ENCODE measurements at regions not wholly inside any gene's neighbourhood (a gene's known extent, or its start where the extent isn't known, plus 50 kb on each side); places are given as distances from the start of the nearest gene placed in this dataset.

- ChIA-PET POLR2A (no interaction called here), CTCF (no interaction called here)
- DNase-seq (ENCODE audit: low read depth, low spot score), result peak; percentile 73
- H3K36me3 ChIP-seq (ENCODE audit: control insufficient read depth, insufficient read depth, low read length), result no peaks in the 10 kb centered on the region
- H3K4me3 ChIP-seq (ENCODE audit: low read depth in 2 of 2, low read length in 2 of 2), result no peak overlapping the region
- no peaks in the 10 kb centered on the region for H3K4me1 ChIP-seq (ENCODE audit: control insufficient read depth, insufficient read depth, low read length)
- intact Hi-C loops (cut with micrococcal nuclease; ENCODE audit: unreplicated experiment) (no loop called here), in situ Hi-C loops (cut with HindIII; ENCODE audit: low pct_unique_long_range_greater_than_20kb, low sequenced_read_pairs) (no loop called here)
- no peak for TF ChIP-seq TCF7L2 (IDR thresholded peaks at IDR 0.05; ENCODE audit: low read depth, low read length)
- TF ChIP-seq POLR2AphosphoS5 (IDR thresholded peaks at IDR 0.05; ENCODE audit: low read depth, low read length), result no peak
- TF ChIP-seq SIN3A (IDR thresholded peaks at IDR 0.05; ENCODE audit: borderline replicate concordance, insufficient read depth, low read depth, low read length), result no peak
- TF ChIP-seq CTCF (IDR thresholded peaks at IDR 0.05), result no peak
- TF ChIP-seq REST (IDR thresholded peaks at IDR 0.05; ENCODE audit: insufficient read depth in 1 of 2, low read depth in 2 of 2, low read length in 1 of 2), result no peak
- no TSS peak for BruUV-seq (replicated peaks)
- no peak for ATAC-seq
- no peak overlapping the region for H3K27ac ChIP-seq (ENCODE audit: low read length)
- H3K27me3 ChIP-seq (ENCODE audit: control insufficient read depth, insufficient read depth, low read length), result peaks cover 6% of the 10 kb centered on the region; the same call in 1 of the 2 replicates
- peaks cover 5% of the 10 kb centered on the region; the same call in 1 of the 2 replicates for H3K9me3 ChIP-seq (ENCODE audit: control insufficient read depth, insufficient read depth, low read depth, low read length)
Observed at GRCh38 chr6:3592371-3592941, 135.6 kb upstream of the SLC22A23 start.

GRCh38 chr6:3591970-3592369 lies 135.1 kb upstream of the SLC22A23 start:
- ChIA-PET POLR2A (no interaction called here), CTCF (no interaction called here)
- Histone ChIP-seq H3K36me3 (ENCODE audit: control insufficient read depth, insufficient read depth, low read length) (no peaks in the 10 kb centered on the region), H3K27me3 (ENCODE audit: control insufficient read depth, insufficient read depth, low read length) (peaks cover 4% of the 10 kb centered on the region; the same call in 1 of the 2 replicates), H3K4me3 (ENCODE audit: low read depth in 2 of 2, low read length in 2 of 2) (no peak overlapping the region), H3K4me1 (ENCODE audit: control insufficient read depth, insufficient read depth, low read length) (no peaks in the 10 kb centered on the region), H3K9me3 (ENCODE audit: control insufficient read depth, insufficient read depth, low read depth, low read length) (peaks cover 9% of the 10 kb centered on the region; the same call in 1 of the 2 replicates), H3K27ac (ENCODE audit: low read length) (no peak overlapping the region)
- no peak for DNase-seq (ENCODE audit: low read depth, low spot score)
- ATAC-seq, result no peak
- in situ Hi-C loops (cut with HindIII; ENCODE audit: low pct_unique_long_range_greater_than_20kb, low sequenced_read_pairs) (no loop called here), intact Hi-C loops (cut with micrococcal nuclease; ENCODE audit: unreplicated experiment) (no loop called here)
- TF ChIP-seq SIN3A (IDR thresholded peaks at IDR 0.05; ENCODE audit: borderline replicate concordance, insufficient read depth, low read depth, low read length) (no peak), REST (IDR thresholded peaks at IDR 0.05; ENCODE audit: insufficient read depth in 1 of 2, low read depth in 2 of 2, low read length in 1 of 2) (no peak), TCF7L2 (IDR thresholded peaks at IDR 0.05; ENCODE audit: low read depth, low read length) (no peak), CTCF (IDR thresholded peaks at IDR 0.05) (no peak), POLR2AphosphoS5 (IDR thresholded peaks at IDR 0.05; ENCODE audit: low read depth, low read length) (no peak)
- BruUV-seq (replicated peaks), result no TSS peak
